HCT116 (cell line): ENCODE measurements at regions not wholly inside any gene's neighbourhood (a gene's known extent, or its start where the extent isn't known, plus 50 kb on each side); places are given as distances from the start of the nearest gene placed in this dataset.

Experiments
- EGR1 ChIP-seq: IDR thresholded peaks from 2 replicates; pipeline ENCODE4 v1.6.1; 2012; ENCODE audit warnings: low read depth
- ELF1 ChIP-seq: IDR thresholded peaks from 2 replicates; pipeline ENCODE4 v1.6.1; 2012; ENCODE audit warnings: low read depth, borderline replicate concordance
- SRF ChIP-seq: IDR thresholded peaks from 2 replicates; pipeline ENCODE4 v1.6.1; 2012; ENCODE audit warnings: low read depth
- ZNF274 ChIP-seq: fragments of 200-500 bp; sonication (Bioruptor generic); IDR thresholded peaks from 2 replicates; pipeline ENCODE4 v1.6.1; 2014; ENCODE audit warnings: mild to moderate bottlenecking, low read depth, low read length, inconsistent platforms
- TF ChIP-seq, protein P1 (sequence below), 3 experiments: fragments of 200-600 bp in 1 of 3; sonication (generic) in 1 of 3; IDR thresholded peaks in 2 of 3; conservative IDR thresholded peaks in 1 of 3; 2 replicates each; pipeline ENCODE4 v1.5.1; 2012 to 2017; ENCODE audit warnings: low read depth in 2 of 3, low read length in 2 of 3, antibody characterized with exemption in 1 of 3, borderline replicate concordance in 1 of 3, control low read depth in 1 of 3, mild to moderate bottlenecking in 1 of 3, mixed read lengths in 1 of 3, mixed run types in 1 of 3, moderate library complexity in 1 of 3; ENCODE audit not compliant: insufficient read depth in 1 of 3

DNA sequence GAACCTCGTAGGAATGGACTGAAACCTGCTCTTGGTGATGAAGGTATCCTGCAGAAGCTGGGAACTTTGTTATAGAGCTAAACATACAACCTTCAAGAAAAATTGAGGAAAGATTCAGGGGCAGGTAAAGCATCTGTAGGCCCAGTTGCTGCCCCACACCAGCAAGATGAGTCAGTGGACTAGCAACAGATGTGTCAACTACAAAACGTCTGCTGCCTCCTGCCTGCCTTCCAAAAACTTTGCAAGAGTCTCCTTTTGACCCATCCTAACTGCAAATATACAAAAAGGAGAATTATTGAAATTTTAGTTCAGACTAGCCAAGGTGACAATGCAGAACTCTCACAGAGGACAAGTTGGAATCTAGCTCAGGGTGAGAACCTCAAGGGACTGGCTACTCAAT, 60.9 kb upstream of the TMTC1 start:
- no peak for TF ChIP-seq EGR1
- TF ChIP-seq ELF1 = no peak
- TF ChIP-seq SRF = no peak
- TF ChIP-seq, protein P1, sequence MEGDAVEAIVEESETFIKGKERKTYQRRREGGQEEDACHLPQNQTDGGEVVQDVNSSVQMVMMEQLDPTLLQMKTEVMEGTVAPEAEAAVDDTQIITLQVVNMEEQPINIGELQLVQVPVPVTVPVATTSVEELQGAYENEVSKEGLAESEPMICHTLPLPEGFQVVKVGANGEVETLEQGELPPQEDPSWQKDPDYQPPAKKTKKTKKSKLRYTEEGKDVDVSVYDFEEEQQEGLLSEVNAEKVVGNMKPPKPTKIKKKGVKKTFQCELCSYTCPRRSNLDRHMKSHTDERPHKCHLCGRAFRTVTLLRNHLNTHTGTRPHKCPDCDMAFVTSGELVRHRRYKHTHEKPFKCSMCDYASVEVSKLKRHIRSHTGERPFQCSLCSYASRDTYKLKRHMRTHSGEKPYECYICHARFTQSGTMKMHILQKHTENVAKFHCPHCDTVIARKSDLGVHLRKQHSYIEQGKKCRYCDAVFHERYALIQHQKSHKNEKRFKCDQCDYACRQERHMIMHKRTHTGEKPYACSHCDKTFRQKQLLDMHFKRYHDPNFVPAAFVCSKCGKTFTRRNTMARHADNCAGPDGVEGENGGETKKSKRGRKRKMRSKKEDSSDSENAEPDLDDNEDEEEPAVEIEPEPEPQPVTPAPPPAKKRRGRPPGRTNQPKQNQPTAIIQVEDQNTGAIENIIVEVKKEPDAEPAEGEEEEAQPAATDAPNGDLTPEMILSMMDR (IDR thresholded peaks at IDR 0.05 in 2 of 3, conservative IDR thresholded peaks at IDR 0.05 in 1 of 3; ENCODE audit: borderline replicate concordance in 1 of 3, insufficient read depth in 1 of 3, low read depth in 2 of 3, low read length in 2 of 3) = no peak
- TF ChIP-seq ZNF274 = no peak
